Effector memory CD4-positive, alpha-beta T cell (primary cell): ENCODE measurements at regions not wholly inside any gene's neighbourhood (a gene's known extent, or its start where the extent isn't known, plus 50 kb on each side); places are given as distances from the start of the nearest gene placed in this dataset.

Source experiments
- DNase-seq, 3 donors: peaks; one replicate each; pipeline ENCODE4 v3.0.0-alpha.2; 2020
- H3K27ac ChIP-seq: 2 replicates; pipeline ENCODE4 v1.7.0; 2013; ENCODE audit warnings: mild to moderate bottlenecking, low read length, moderate library complexity; ENCODE audit not compliant: insufficient read depth, poor library complexity, severe bottlenecking
- H3K27me3 ChIP-seq: replicated peaks from 2 replicates; pipeline ENCODE4 v1.7.0; 2013; ENCODE audit warnings: mild to moderate bottlenecking, low read length; ENCODE audit not compliant: insufficient read depth, control insufficient read depth, poor library complexity, severe bottlenecking
- H3K36me3 ChIP-seq: 2 replicates; pipeline ENCODE4 v1.7.0; 2013; ENCODE audit warnings: mild to moderate bottlenecking, low read length, moderate library complexity; ENCODE audit not compliant: control insufficient read depth, insufficient read depth
- H3K4me1 ChIP-seq: 2 replicates; pipeline ENCODE4 v1.7.0; 2013; ENCODE audit warnings: low read length, mild to moderate bottlenecking; ENCODE audit not compliant: control insufficient read depth, insufficient read depth, poor library complexity, severe bottlenecking
- H3K4me3 ChIP-seq: 2 replicates; pipeline ENCODE4 v1.7.0; 2013; ENCODE audit warnings: low read length, low read depth, mild to moderate bottlenecking; ENCODE audit not compliant: insufficient read depth, poor library complexity, severe bottlenecking
- H3K9me3 ChIP-seq: 2 replicates; pipeline ENCODE4 v1.7.0; 2013; ENCODE audit warnings: mild to moderate bottlenecking, low read length, moderate library complexity; ENCODE audit not compliant: control insufficient read depth

GRCh38 chr6:155660251-155660977, 204.8 kb upstream of the NOX3 start:
- Histone ChIP-seq H3K27ac (no peak overlapping the region), H3K4me1 (no peaks in the 10 kb centered on the region), H3K4me3 (no peak overlapping the region), H3K27me3 (no peaks in the 10 kb centered on the region), H3K36me3 (no peaks in the 10 kb centered on the region), H3K9me3 (no peaks in the 10 kb centered on the region)
- no peak for DNase-seq

GRCh38 chr6:155656024-155656423, 200.4 kb upstream of the NOX3 start:
- no peaks in the 10 kb centered on the region for H3K27me3 ChIP-seq
- no peak overlapping the region for H3K27ac ChIP-seq
- no peaks in the 10 kb centered on the region for H3K4me1 ChIP-seq
- no peaks in the 10 kb centered on the region for H3K9me3 ChIP-seq
- DNase-seq: no peak
- H3K36me3 ChIP-seq: no peaks in the 10 kb centered on the region
- no peak overlapping the region for H3K4me3 ChIP-seq

GRCh38 chr6:155654474-155654873, 198.8 kb upstream of the NOX3 start:
- no peak for DNase-seq
- H3K4me1 ChIP-seq: no peaks in the 10 kb centered on the region

GRCh38 chr6:155648301-155648700, 192.7 kb upstream of the NOX3 start:
- H3K4me3 ChIP-seq: no peak overlapping the region
- H3K4me1 ChIP-seq: no peaks in the 10 kb centered on the region

More at GRCh38 chr6:155654474-155654873, 198.8 kb upstream of the NOX3 start:
- H3K27ac ChIP-seq: no peak overlapping the region
- no peak overlapping the region for H3K4me3 ChIP-seq
- H3K36me3 ChIP-seq: no peaks in the 10 kb centered on the region
- no peaks in the 10 kb centered on the region for H3K27me3 ChIP-seq
- H3K9me3 ChIP-seq: no peaks in the 10 kb centered on the region

GRCh38 chr6:155647354-155647753, 191.7 kb upstream of the NOX3 start:
- Histone ChIP-seq H3K27ac (no peak overlapping the region), H3K4me1 (no peaks in the 10 kb centered on the region), H3K36me3 (no peaks in the 10 kb centered on the region), H3K4me3 (no peak overlapping the region), H3K9me3 (no peaks in the 10 kb centered on the region), H3K27me3 (no peaks in the 10 kb centered on the region)
- no peak for DNase-seq

More at GRCh38 chr6:155648301-155648700, 192.7 kb upstream of the NOX3 start:
- no peak for DNase-seq
- no peaks in the 10 kb centered on the region for H3K36me3 ChIP-seq
- H3K27ac ChIP-seq: no peak overlapping the region
- no peaks in the 10 kb centered on the region for H3K27me3 ChIP-seq
- no peaks in the 10 kb centered on the region for H3K9me3 ChIP-seq

- H3K4me1 ChIP-seq: no peaks in the 10 kb centered on the region
- no peak overlapping the region for H3K4me3 ChIP-seq
- no peaks in the 10 kb centered on the region for H3K27me3 ChIP-seq
- DNase-seq: no peak
- H3K9me3 ChIP-seq: no peaks in the 10 kb centered on the region
- no peaks in the 10 kb centered on the region for H3K36me3 ChIP-seq
- no peak overlapping the region for H3K27ac ChIP-seq
Measured at GRCh38 chr6:155646443-155646842, 190.8 kb upstream of the NOX3 start.

- no peak for DNase-seq
- H3K9me3 ChIP-seq: no peaks in the 10 kb centered on the region
- no peaks in the 10 kb centered on the region for H3K36me3 ChIP-seq
Measured at GRCh38 chr6:155645325-155645724, 189.7 kb upstream of the NOX3 start.

GRCh38 chr6:155641603-155642002, 186.0 kb upstream of the NOX3 start:
- DNase-seq: no peak
- Histone ChIP-seq H3K27me3 (no peaks in the 10 kb centered on the region), H3K36me3 (no peaks in the 10 kb centered on the region), H3K4me3 (no peak overlapping the region), H3K4me1 (no peaks in the 10 kb centered on the region), H3K9me3 (no peaks in the 10 kb centered on the region), H3K27ac (no peak overlapping the region)

More at GRCh38 chr6:155645325-155645724, 189.7 kb upstream of the NOX3 start:
- no peak overlapping the region for H3K4me3 ChIP-seq
- H3K27me3 ChIP-seq: no peaks in the 10 kb centered on the region
- H3K27ac ChIP-seq: no peak overlapping the region
- H3K4me1 ChIP-seq: no peaks in the 10 kb centered on the region

GRCh38 chr6:155638200-155638599, 182.6 kb upstream of the NOX3 start:
- Histone ChIP-seq H3K27me3 (no peaks in the 10 kb centered on the region), H3K4me3 (no peak overlapping the region), H3K9me3 (no peaks in the 10 kb centered on the region), H3K4me1 (no peaks in the 10 kb centered on the region), H3K27ac (no peak overlapping the region), H3K36me3 (no peaks in the 10 kb centered on the region)
- no peak for DNase-seq

GRCh38 chr6:155635416-155635815, 179.8 kb upstream of the NOX3 start:
- no peak overlapping the region for H3K4me3 ChIP-seq
- no peaks in the 10 kb centered on the region for H3K27me3 ChIP-seq
- no peak overlapping the region for H3K27ac ChIP-seq
- no peaks in the 10 kb centered on the region for H3K36me3 ChIP-seq
- DNase-seq: no peak
- no peaks in the 10 kb centered on the region for H3K9me3 ChIP-seq
- no peaks in the 10 kb centered on the region for H3K4me1 ChIP-seq
